NCI-H69 (cell line): ENCODE measurements at regions not wholly inside any gene's neighbourhood (a gene's known extent, or its start where the extent isn't known, plus 50 kb on each side); places are given as distances from the start of the nearest gene placed in this dataset.

Source experiments
- DNase-seq: peaks from one replicate; lab custom pipeline; 2025; lab: John Stamatoyannopoulos, UW

GRCh38 chr1:58310881-58311280 lies 235.6 kb downstream of the OMA1 start:
- no peak for DNase-seq

- peak; percentile 10 for DNase-seq
Observed at GRCh38 chr1:58310469-58310868, 236.1 kb downstream of the OMA1 start.

- no peak for DNase-seq
Observed at GRCh38 chr1:58308206-58308605, 238.3 kb downstream of the OMA1 start.

GRCh38 chr1:58307431-58307830 lies 239.1 kb downstream of the OMA1 start:
- no peak for DNase-seq

GRCh38 chr1:58305622-58306021 lies 240.9 kb downstream of the OMA1 start:
- no peak for DNase-seq

GRCh38 chr1:58304346-58304975 lies 242.1 kb downstream of the OMA1 start:
- DNase-seq: no peak

- no peak for DNase-seq
Observed at GRCh38 chr1:58303841-58304240, 242.7 kb downstream of the OMA1 start.

- no peak for DNase-seq
Observed at GRCh38 chr1:58293388-58293787, 253.1 kb downstream of the OMA1 start.

GRCh38 chr1:58290685-58291372 lies 255.7 kb downstream of the OMA1 start:
- DNase-seq: peak; percentile 16

GRCh38 chr1:58288624-58289142 lies 257.8 kb downstream of the OMA1 start:
- no peak for DNase-seq

GRCh38 chr1:58287894-58288623 lies 258.5 kb downstream of the OMA1 start:
- DNase-seq: peak; percentile 14

- DNase-seq: no peak
Observed at GRCh38 chr1:58284225-58284510, 262.4 kb downstream of the OMA1 start.

- no peak for DNase-seq
Observed at GRCh38 chr1:58283388-58284224, 262.9 kb downstream of the OMA1 start.

- no peak for DNase-seq
Observed at GRCh38 chr1:58282623-58283387, 263.7 kb downstream of the OMA1 start.

- peak; percentile 77 for DNase-seq
Observed at GRCh38 chr1:58266242-58266641, 280.3 kb downstream of the OMA1 start.

- DNase-seq: no peak
Observed at GRCh38 chr1:58264462-58264861, 282.1 kb downstream of the OMA1 start.

GRCh38 chr1:58262702-58263101 lies 283.8 kb downstream of the OMA1 start:
- no peak for DNase-seq

- no peak for DNase-seq
Observed at GRCh38 chr1:58258082-58258481, 288.4 kb downstream of the OMA1 start.

GRCh38 chr1:58257003-58257402 lies 289.5 kb downstream of the OMA1 start:
- DNase-seq: no peak

GRCh38 chr1:58256546-58256945 lies 290.0 kb downstream of the OMA1 start:
- no peak for DNase-seq

GRCh38 chr1:58256041-58256440 lies 290.5 kb downstream of the OMA1 start:
- no peak for DNase-seq

- DNase-seq: no peak
Observed at GRCh38 chr1:58255192-58255591, 291.3 kb downstream of the OMA1 start.
